ENCODE measurements at regions not wholly inside any gene's neighbourhood (a gene's known extent, or its start where the extent isn't known, plus 50 kb on each side); places are given as distances from the start of the nearest gene placed in this dataset.

DNA sequence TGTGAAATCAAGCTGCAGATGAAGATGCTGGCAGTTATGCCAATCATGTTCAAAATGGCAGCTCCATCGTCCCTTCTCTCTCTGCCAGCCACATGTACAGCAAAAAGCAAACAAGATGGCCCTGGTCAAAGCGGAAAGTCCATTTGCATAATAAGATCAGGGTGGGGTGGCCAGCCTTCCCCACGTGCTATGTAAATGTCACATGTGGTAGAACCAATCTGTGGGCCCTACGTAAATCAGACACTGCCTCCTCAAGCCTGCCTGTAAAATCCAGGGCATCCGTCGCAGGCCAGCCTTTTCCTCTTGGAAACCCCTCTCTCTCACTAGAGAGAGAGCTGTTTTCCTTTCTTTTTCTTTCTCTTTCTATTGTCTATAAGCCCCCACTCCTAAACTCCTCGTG, 243.5 kb upstream of the KBTBD8 start:
- Mint-ChIP-seq H3K36me3 (ENCODE audit: low read depth) (no peaks in the 10 kb centered on the region), H3K27me3 (no peaks in the 10 kb centered on the region), H3K4me3 (no peak overlapping the region), H3K9me3 (no peaks in the 10 kb centered on the region), H3K4me1 (no peaks in the 10 kb centered on the region), H3K27ac (no peak overlapping the region)
- ATAC-seq (no peak), DNase-seq (no peak)

DNA sequence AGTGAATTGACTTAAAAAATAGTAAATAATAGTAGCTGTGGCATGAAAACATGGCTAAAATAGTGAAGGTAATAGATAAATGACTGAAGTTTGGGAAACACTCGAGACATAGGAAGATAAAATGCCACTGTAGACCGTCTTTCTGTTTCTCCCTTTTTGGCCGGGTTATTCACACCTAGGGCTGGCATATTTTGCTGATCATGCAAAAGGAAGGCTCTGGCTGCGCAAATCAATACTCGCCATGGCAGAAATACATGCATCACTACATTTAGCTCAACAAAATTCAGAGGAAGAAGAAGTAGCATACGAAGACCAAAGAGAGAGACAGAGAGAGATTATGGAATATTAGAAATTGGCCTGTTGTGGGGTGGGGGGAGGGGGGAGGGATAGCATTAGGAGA, 242.2 kb upstream of the KBTBD8 start:
- no peaks in the 10 kb centered on the region for H3K36me3 Mint-ChIP-seq (ENCODE audit: low read depth)
- DNase-seq (no peak), ATAC-seq (no peak)
- no peaks in the 10 kb centered on the region for H3K4me1 Mint-ChIP-seq
- no peak overlapping the region for H3K27ac Mint-ChIP-seq
- H3K27me3 Mint-ChIP-seq, result no peaks in the 10 kb centered on the region
- no peaks in the 10 kb centered on the region for H3K9me3 Mint-ChIP-seq
- no peak overlapping the region for H3K4me3 Mint-ChIP-seq

DNA sequence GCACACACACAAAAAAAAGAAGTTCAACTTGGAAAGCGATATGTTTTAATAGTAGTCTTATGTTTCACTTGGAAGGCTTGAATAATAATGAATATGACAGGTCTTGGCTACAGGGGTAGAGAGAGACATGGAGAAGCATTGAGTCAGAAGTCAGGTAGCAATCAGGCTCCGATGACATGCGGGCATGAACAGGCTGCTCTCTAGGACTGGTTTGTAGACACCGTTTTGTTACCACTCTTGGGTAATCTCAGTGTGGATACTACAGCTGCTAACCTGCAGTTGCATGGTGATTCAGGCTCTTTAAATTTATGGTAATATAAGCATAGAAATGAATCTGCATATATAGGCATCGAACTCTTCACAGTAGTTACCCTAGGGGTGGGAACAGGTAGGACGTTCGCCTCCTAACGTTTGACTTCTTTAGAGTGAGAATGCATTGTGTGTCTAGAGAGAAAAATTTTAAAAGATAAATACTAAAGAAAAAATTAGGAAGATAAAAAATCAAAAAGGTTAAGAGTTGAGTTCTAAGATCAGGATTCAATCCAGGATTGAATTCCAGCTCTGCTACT, 241.6 kb upstream of the KBTBD8 start:
- ATAC-seq (no peak), DNase-seq (no peak)
- H3K4me3 Mint-ChIP-seq, result no peak overlapping the region
- H3K27ac Mint-ChIP-seq, result no peak overlapping the region
- no peaks in the 10 kb centered on the region for H3K36me3 Mint-ChIP-seq (ENCODE audit: low read depth)
- no peaks in the 10 kb centered on the region for H3K27me3 Mint-ChIP-seq
- H3K4me1 Mint-ChIP-seq, result no peaks in the 10 kb centered on the region
- H3K9me3 Mint-ChIP-seq, result no peaks in the 10 kb centered on the region

DNA sequence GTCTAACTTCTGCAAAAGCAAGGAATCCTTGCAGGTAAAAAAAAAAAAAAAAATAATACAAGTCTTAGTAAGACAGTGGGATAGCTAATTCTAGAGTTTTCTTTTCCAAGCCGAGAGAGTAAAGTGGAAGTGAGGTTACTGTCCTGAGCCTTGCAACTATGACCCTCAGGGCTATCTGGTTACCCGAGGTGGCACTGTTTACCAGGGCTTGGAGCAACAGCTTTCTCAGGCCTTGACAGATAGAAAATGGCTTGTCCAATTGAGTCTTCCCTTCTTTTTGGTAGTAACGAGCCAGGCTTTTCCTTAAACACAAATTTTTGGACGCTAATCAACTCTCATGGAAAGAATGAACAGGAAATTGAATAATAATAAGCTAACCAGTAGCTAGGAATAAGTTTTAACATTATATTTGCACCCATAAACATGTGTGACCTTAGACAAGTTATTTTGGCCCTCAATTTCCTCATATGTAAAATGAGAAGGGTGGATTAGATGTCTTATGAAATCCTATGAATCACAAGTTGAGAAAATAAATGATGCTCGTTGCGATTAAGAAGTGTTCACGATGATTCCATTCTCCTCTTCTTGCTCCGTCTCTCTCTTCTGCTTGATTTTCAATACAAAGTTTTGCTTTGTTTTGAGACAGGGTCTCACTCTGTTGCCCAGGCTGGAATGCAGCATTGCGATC, 236.9 kb upstream of the KBTBD8 start:
- H3K9me3 Mint-ChIP-seq, result no peaks in the 10 kb centered on the region
- H3K4me3 Mint-ChIP-seq, result no peak overlapping the region
- no peaks in the 10 kb centered on the region for H3K36me3 Mint-ChIP-seq (ENCODE audit: low read depth)
- H3K4me1 Mint-ChIP-seq, result no peaks in the 10 kb centered on the region
- no peaks in the 10 kb centered on the region for H3K27me3 Mint-ChIP-seq
- no peak overlapping the region for H3K27ac Mint-ChIP-seq
- ATAC-seq (no peak), DNase-seq (no peak)

DNA sequence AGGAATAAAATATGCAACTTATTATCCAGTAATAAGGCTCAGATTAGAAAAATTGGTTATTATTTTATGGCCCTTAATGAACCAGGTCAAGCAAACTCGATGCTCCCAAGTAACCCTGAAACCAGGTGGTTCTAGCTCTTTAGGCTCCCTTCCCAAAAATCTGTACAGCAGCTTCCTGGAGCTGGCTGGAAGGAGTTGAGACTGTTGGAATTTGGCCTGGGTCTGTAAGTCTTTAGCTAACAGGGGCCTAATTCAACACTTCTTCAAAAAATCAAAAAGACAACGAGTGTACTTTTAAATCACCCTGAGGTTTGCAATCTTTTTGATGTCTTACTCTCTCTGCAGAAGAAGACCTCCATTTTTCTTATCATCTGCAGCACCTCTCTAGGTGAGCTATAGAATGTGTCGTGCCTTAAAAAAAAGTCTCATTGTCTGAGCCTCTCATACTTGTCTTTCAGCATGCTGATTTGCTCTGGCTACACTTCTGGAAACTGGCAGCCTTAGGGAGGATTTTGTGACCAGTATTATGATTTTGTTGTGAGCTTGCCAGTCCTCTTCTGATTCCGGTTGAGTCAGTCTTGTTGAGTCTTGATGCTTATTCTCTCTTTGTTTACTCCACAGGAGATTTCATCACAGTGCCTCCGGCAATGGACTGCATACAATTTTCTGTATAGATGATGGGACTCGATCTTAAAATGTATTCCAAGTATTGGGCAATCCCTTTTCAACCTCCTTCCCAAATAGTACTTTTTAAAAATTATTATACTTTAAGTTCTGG, 235.0 kb upstream of the KBTBD8 start:
- no peak for DNase-seq
- no peaks in the 10 kb centered on the region for H3K36me3 Mint-ChIP-seq (ENCODE audit: low read depth)
- H3K9me3 Mint-ChIP-seq, result no peaks in the 10 kb centered on the region

DNA sequence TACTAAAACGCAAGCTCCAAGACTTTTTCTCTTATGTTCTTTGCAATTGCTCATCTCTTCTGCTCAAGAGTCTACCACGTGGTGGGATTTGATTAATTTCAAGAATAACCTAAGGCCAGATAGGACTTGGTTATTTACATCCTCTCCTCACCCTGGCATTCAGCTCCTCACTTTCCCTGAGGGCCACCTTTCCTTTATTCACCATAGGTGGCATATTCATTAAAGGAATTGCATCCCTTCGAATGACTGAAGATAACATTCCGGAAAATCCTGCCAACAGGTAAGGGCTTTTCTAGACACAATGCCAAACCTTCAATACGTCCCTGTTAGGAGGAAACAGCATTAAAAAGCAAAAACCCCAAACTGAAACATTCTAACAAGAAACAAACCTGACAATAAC, 220.0 kb upstream of the KBTBD8 start:
- H3K27ac Mint-ChIP-seq, result no peak overlapping the region
- no peaks in the 10 kb centered on the region for H3K9me3 Mint-ChIP-seq
- ATAC-seq (no peak), DNase-seq (no peak)
- H3K4me3 Mint-ChIP-seq, result no peak overlapping the region
- no peaks in the 10 kb centered on the region for H3K4me1 Mint-ChIP-seq
- H3K27me3 Mint-ChIP-seq, result peaks cover 5% of the 10 kb centered on the region
- no peaks in the 10 kb centered on the region for H3K36me3 Mint-ChIP-seq (ENCODE audit: low read depth)

More for the DNA sequence above, 235.0 kb upstream of the KBTBD8 start:
- Mint-ChIP-seq H3K4me1 (no peaks in the 10 kb centered on the region), H3K4me3 (no peak overlapping the region), H3K27me3 (no peaks in the 10 kb centered on the region), H3K27ac (no peak overlapping the region)
- ATAC-seq, result no peak

DNA sequence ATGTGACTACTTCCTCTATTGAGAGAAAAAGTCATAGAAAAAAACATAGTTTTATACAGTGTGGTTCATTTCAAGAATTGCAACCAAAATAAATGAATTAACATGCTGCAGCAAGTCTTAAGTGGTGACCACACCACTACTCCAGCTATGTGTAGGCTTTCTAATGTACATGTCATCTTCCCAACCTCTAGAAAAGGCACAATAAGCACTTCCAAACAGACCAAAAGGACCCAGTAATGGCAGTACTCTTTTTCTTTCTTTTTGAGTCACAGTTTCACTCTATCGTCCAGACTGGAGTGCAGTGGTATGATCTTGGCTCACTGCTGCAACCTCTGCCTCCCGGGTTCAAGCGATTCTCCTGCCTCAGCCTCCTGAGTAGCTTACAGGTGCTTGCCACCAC, 219.3 kb upstream of the KBTBD8 start:
- H3K9me3 Mint-ChIP-seq, result no peaks in the 10 kb centered on the region
- no peak for ATAC-seq

DNA sequence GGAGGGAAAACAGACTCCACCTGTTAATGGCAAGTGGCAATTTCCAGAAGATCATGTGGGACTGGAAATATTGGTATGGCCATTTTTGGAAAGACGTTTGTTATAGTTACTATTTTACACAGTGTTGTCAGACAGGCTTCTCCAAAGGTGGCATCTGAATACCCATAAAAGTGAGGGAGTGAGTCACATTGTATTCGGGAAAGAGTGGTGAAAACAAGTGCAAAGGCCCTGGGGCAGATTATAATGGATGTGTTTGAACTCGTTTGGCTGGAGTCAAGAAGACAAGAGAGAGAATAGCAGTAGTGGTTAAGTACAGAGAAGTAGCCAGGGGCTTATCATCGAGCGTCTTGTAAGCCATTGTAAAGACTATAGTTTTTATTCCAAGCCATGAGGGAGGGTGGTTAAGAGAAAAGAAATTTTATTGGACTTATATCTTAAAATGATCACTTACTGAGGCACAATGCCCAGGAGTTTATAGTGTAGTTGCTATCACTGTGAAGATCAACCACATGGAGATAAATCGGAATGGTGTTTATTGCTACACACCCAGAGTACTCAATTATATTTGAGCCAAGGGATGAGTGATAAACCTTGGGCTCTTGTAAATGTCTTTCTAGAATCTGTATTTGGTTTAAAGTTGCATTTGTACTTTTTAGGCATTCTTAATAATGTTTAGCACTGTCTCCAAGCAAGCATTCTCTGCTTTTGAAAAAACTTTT, 212.8 kb upstream of the KBTBD8 start:
- no peak for DNase-seq
- Mint-ChIP-seq H3K9me3 (no peaks in the 10 kb centered on the region), H3K27ac (no peak overlapping the region), H3K36me3 (ENCODE audit: low read depth) (no peaks in the 10 kb centered on the region), H3K4me1 (no peaks in the 10 kb centered on the region), H3K27me3 (peaks cover 4% of the 10 kb centered on the region), H3K4me3 (no peak overlapping the region)
- ATAC-seq, result no peak

More for the DNA sequence above, 219.3 kb upstream of the KBTBD8 start:
- no peaks in the 10 kb centered on the region for H3K4me1 Mint-ChIP-seq
- H3K4me3 Mint-ChIP-seq, result no peak overlapping the region
- H3K36me3 Mint-ChIP-seq (ENCODE audit: low read depth), result no peaks in the 10 kb centered on the region
- peaks cover 7% of the 10 kb centered on the region for H3K27me3 Mint-ChIP-seq
- no peak overlapping the region for H3K27ac Mint-ChIP-seq
- no peak for DNase-seq

DNA sequence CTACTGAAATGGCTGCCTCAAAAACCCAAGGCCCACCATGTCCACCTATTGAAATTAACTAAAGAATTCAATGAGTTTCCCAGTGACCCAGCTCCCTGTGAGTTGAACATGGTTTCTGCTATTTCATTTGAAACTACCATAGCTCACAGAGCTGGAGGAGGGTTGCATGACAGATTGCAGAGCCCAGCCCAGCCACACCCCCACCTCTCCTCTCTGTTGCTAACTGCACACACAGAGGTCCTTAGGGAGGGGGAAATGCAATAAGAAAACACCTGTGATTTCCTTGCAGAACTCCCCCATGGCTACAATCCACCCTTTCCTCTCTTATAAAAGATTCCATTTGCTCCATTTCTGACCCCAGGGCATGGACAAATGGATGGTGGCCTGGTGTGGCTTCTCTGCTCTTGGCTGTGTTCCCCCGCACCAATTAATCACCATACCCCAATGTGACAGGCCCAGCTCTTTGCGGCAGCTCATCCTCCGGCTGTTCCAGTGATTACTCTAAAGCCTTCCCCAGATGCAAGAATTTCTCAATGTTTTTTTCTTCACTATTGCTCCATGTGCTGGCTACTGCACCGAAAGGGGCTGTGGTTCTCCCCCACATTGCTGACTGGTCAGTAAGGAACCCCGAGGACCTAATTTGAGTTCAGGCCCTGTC, 208.4 kb upstream of the KBTBD8 start:
- no peak for DNase-seq
- H3K4me1 Mint-ChIP-seq, result no peaks in the 10 kb centered on the region
- no peak overlapping the region for H3K27ac Mint-ChIP-seq
- H3K36me3 Mint-ChIP-seq (ENCODE audit: low read depth), result no peaks in the 10 kb centered on the region
- no peaks in the 10 kb centered on the region for H3K9me3 Mint-ChIP-seq
- no peak overlapping the region for H3K4me3 Mint-ChIP-seq
- ATAC-seq, result no peak
- H3K27me3 Mint-ChIP-seq, result peaks cover 2% of the 10 kb centered on the region

DNA sequence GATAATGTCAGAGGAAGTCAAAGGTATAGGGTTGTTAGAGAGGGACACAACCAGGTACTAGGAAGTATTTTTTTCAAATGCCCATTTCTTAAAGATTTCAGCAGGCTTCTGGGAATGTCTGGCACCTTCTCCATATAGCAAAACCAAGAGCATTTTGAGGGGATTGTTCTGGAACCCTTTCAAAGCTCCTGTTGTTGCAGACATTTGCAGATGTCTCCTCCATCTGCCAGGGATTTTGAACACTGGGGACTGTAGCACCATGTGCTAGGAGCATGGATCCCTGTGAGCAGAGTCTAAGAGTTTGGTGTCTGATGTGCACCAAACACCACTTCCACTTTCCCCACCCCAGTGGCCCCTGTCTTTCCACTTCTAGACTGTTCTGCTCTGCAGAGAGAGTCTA, 206.0 kb upstream of the KBTBD8 start:
- peaks cover 5% of the 10 kb centered on the region for H3K27me3 Mint-ChIP-seq
- DNase-seq, result no peak
- H3K9me3 Mint-ChIP-seq, result peaks cover 4% of the 10 kb centered on the region
- H3K36me3 Mint-ChIP-seq (ENCODE audit: low read depth), result no peaks in the 10 kb centered on the region
- ATAC-seq, result no peak
- H3K4me3 Mint-ChIP-seq, result no peak overlapping the region
- no peaks in the 10 kb centered on the region for H3K4me1 Mint-ChIP-seq
- no peak overlapping the region for H3K27ac Mint-ChIP-seq

DNA sequence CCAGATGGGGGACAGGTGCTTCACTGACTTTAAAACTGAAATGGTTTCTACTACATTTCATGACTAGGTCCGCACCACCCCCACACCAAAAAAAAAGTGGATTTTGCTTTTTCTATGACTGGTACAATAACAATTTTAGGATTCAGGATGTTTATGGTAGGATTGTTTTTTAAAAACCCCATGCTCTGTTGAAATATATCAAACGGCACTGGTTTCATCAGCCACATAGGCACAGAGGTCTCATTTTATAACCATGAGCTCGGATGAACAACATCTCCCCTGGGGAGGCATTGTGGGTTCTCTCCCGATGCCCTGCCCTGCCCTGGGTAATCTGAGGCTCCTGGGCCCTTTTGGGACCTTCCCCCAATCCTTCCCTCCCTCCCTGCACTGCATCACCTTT, 202.7 kb upstream of the KBTBD8 start:
- peaks cover 16% of the 10 kb centered on the region for H3K27me3 Mint-ChIP-seq
- no peak for ATAC-seq
- no peaks in the 10 kb centered on the region for H3K36me3 Mint-ChIP-seq (ENCODE audit: low read depth)
- H3K9me3 Mint-ChIP-seq, result peaks cover 4% of the 10 kb centered on the region
- H3K27ac Mint-ChIP-seq, result no peak overlapping the region
- no peaks in the 10 kb centered on the region for H3K4me1 Mint-ChIP-seq
- no peak overlapping the region for H3K4me3 Mint-ChIP-seq
- DNase-seq, result no peak

DNA sequence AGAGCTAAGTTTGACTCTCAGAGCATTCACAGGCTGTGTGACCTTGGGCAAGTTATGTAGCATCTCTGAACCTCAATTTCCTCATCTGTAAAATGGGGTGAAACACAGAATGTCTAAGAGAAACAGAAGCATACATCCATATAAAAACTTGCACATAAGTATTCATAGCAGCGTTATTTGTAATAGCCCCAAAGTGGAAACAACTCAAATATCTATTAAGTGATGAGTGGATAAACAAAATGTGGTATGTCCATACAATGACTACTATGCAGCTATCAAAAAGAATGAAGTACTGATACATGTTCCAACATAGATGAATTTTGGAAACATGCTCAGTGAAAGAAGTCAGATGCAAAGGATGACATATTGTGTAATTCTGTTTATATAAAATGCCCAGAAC, 201.8 kb upstream of the KBTBD8 start:
- no peak overlapping the region for H3K4me3 Mint-ChIP-seq
- H3K4me1 Mint-ChIP-seq, result no peaks in the 10 kb centered on the region
- H3K36me3 Mint-ChIP-seq (ENCODE audit: low read depth), result no peaks in the 10 kb centered on the region
- ATAC-seq, result no peak
- H3K27ac Mint-ChIP-seq, result no peak overlapping the region
- peaks cover 16% of the 10 kb centered on the region for H3K27me3 Mint-ChIP-seq
- peaks cover 4% of the 10 kb centered on the region for H3K9me3 Mint-ChIP-seq
- DNase-seq, result no peak

DNA sequence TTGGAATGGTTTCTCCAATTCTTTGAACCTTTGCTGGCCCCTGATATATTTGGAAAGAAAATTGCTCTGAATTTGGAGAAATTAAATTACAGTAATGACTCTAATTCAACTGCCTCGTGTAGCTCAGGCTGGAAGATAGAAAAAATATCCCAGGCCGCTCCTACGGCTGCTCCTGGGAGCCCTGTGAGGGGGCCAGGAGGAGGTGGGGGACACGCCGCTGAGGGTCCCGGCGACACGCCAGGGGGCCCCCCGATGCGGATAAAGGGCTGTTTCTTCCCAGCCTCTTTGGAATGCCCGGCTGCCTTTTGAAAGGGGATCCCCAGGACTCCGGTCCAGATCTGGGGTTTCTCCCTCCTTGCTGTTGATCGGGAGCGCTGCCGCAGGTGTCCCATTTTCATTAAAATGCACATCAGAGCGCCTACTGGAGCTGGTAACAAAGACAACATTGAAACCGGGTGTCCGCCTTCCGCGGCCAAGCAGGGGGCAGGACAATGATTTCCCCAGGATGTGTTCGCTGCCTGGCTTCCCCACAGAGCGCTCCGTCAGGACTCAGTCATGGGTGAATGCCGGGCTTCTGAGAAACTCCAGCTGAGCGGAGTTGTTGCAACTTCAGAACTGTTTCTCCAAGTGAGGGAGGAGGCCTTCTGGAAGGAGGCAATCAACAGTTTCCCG, 200.1 kb upstream of the KBTBD8 start:
- H3K27ac Mint-ChIP-seq, result no peak overlapping the region
- no peaks in the 10 kb centered on the region for H3K4me1 Mint-ChIP-seq
- no peak overlapping the region for H3K4me3 Mint-ChIP-seq
- H3K9me3 Mint-ChIP-seq, result peaks cover 4% of the 10 kb centered on the region
- peaks cover 19% of the 10 kb centered on the region for H3K27me3 Mint-ChIP-seq
- H3K36me3 Mint-ChIP-seq (ENCODE audit: low read depth), result no peaks in the 10 kb centered on the region
- no peak for ATAC-seq
- DNase-seq, result no peak

DNA sequence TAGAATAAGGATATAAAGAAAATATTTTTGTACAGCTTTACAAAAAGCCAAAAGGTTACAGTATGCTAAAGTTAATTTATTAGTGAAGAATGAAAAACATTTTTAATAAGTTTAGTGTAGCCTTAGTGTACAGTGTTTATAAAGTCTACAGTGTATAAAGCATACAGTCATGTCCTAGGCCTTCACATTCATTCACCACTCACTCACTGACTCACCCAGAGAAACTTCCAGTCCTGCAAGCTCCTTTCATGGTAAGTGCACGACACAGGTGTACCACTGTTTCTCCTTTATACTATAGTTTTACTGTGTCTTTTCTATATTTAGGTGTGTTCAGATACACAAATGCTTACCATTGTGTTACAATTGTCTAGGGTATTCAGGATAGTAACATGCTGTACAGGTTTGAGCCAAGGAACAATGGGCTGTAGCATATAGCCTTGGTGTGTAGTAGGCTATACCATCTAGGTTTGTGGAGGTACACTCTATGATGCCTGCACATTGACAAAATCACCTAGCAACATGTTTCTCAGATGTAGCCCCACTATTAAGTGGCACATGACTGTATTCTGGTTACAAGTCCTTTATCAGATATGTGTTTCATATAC, 197.1 kb upstream of the KBTBD8 start:
- no peak overlapping the region for H3K4me3 Mint-ChIP-seq
- no peak for ATAC-seq
- H3K27me3 Mint-ChIP-seq, result peaks cover 23% of the 10 kb centered on the region
- no peak for DNase-seq
- no peaks in the 10 kb centered on the region for H3K4me1 Mint-ChIP-seq
- H3K36me3 Mint-ChIP-seq (ENCODE audit: low read depth), result no peaks in the 10 kb centered on the region
- peaks cover 4% of the 10 kb centered on the region for H3K9me3 Mint-ChIP-seq
- H3K27ac Mint-ChIP-seq, result no peak overlapping the region
